ENCODE measurements at regions not wholly inside any gene's neighbourhood (a gene's known extent, or its start where the extent isn't known, plus 50 kb on each side); places are given as distances from the start of the nearest gene placed in this dataset.
"Not testable (repeated sequence)": the region's sequence is repeated elsewhere in the genome, so short reads cannot be mapped to it uniquely, and the experiment has no call there.

GRCh38 chr7:29647020-29647654 lies 83.5 kb downstream of the PRR15 start:
- no peak for TF ChIP-seq CTCF (IDR thresholded peaks at IDR 0.05)
- Histone ChIP-seq H3K4me3 (no peak overlapping the region), H3K36me3 (ENCODE audit: low read depth) (no peaks in the 10 kb centered on the region), H3K4me1 (ENCODE audit: low read depth) (no peaks in the 10 kb centered on the region), H3K9me3 (no peaks in the 10 kb centered on the region)
- no peak for DNase-seq
- intact Hi-C loops (cut with DNase I, micrococcal nuclease) = no loop called here
- ATAC-seq = no peak

- H3K4me3 ChIP-seq; intact Hi-C loops (cut with DNase I, micrococcal nuclease); H3K36me3 ChIP-seq (ENCODE audit: low read depth); H3K4me1 ChIP-seq (ENCODE audit: low read depth); H3K9me3 ChIP-seq; DNase-seq; ATAC-seq: not testable (repeated sequence)
Observed at GRCh38 chr7:29647691-29648210, 84.1 kb downstream of the PRR15 start.

- DNase-seq (peak in 1 of 3 donors; percentile 47), ATAC-seq (no peak)
- Histone ChIP-seq H3K4me3 (no peak overlapping the region), H3K9me3 (no peaks in the 10 kb centered on the region), H3K36me3 (ENCODE audit: low read depth) (no peaks in the 10 kb centered on the region), H3K4me1 (ENCODE audit: low read depth) (no peaks in the 10 kb centered on the region)
- TF ChIP-seq CTCF (IDR thresholded peaks at IDR 0.05) = no peak
- intact Hi-C loops (cut with DNase I, micrococcal nuclease) = no loop called here
Observed at GRCh38 chr7:29649028-29649716, 85.5 kb downstream of the PRR15 start.

GRCh38 chr7:29649876-29650275 lies 86.2 kb downstream of the PRR15 start:
- Histone ChIP-seq H3K4me3 (no peak overlapping the region), H3K36me3 (ENCODE audit: low read depth) (no peaks in the 10 kb centered on the region), H3K9me3 (no peaks in the 10 kb centered on the region), H3K4me1 (ENCODE audit: low read depth) (no peaks in the 10 kb centered on the region)
- DNase-seq (no peak), ATAC-seq (no peak)
- TF ChIP-seq CTCF (IDR thresholded peaks at IDR 0.05) = no peak
- intact Hi-C loops (cut with DNase I, micrococcal nuclease) = no loop called here

- H3K36me3 ChIP-seq (ENCODE audit: low read depth) = no peaks in the 10 kb centered on the region
- H3K4me3 ChIP-seq = no peak overlapping the region
- H3K4me1 ChIP-seq (ENCODE audit: low read depth) = no peaks in the 10 kb centered on the region
- ATAC-seq (no peak), DNase-seq (no peak)
- no peaks in the 10 kb centered on the region for H3K9me3 ChIP-seq
- intact Hi-C loops (cut with DNase I, micrococcal nuclease) = no loop called here
- no peak for TF ChIP-seq CTCF (IDR thresholded peaks at IDR 0.05)
Observed at GRCh38 chr7:29651477-29651876, 87.8 kb downstream of the PRR15 start.

GRCh38 chr7:29652556-29652955 lies 88.9 kb downstream of the PRR15 start:
- ATAC-seq = no peak
- intact Hi-C loops (cut with DNase I, micrococcal nuclease) = no loop called here
- DNase-seq = no peak
- Histone ChIP-seq H3K4me1 (ENCODE audit: low read depth) (no peaks in the 10 kb centered on the region), H3K4me3 (no peak overlapping the region), H3K9me3 (no peaks in the 10 kb centered on the region), H3K36me3 (ENCODE audit: low read depth) (no peaks in the 10 kb centered on the region)
- no peak for TF ChIP-seq CTCF (IDR thresholded peaks at IDR 0.05)

- H3K36me3 ChIP-seq (ENCODE audit: low read depth); DNase-seq; H3K9me3 ChIP-seq; ATAC-seq; H3K4me1 ChIP-seq (ENCODE audit: low read depth); intact Hi-C loops (cut with DNase I, micrococcal nuclease); H3K4me3 ChIP-seq: not testable (repeated sequence)
Observed at GRCh38 chr7:29654340-29654739, 90.7 kb downstream of the PRR15 start.

All from mucosa of descending colon (tissue), 3 donors.